Common myeloid progenitor, CD34-positive (primary cell): ENCODE measurements at regions not wholly inside any gene's neighbourhood (a gene's known extent, or its start where the extent isn't known, plus 50 kb on each side); places are given as distances from the start of the nearest gene placed in this dataset.

Experiments used
- CTCF ChIA-PET: fragments of 350-600 bp; sonication (Branson Sonifier 250); formaldehyde crosslinking; loops from one replicate; lab custom pipeline; 2021; ENCODE audit warnings: antibody characterized with exemption; lab: Charles Lee
- POLR2A ChIA-PET: fragments of 350-600 bp; sonication (Branson Sonifier 250); formaldehyde crosslinking; loops from one replicate; lab custom pipeline; 2021; ENCODE audit warnings: antibody characterized with exemption; lab: Charles Lee
- DNase-seq, 3 donors: peaks; one replicate each; pipeline versions ENCODE4 v3.0.0 to v3.0.0-alpha.2; 2013
- H3K27ac ChIP-seq, 2 experiments: 1 replicate in 1 of 2; 2 replicates in 1 of 2; pipeline ENCODE4 v1.7.0; 2013; ENCODE audit warnings: inconsistent platforms in 2 of 2, low read length in 2 of 2, mild to moderate bottlenecking in 2 of 2, low read depth in 1 of 2, moderate library complexity in 1 of 2; ENCODE audit not compliant: severe bottlenecking in 2 of 2, insufficient read depth in 1 of 2, poor library complexity in 1 of 2
- H3K27me3 ChIP-seq, 5 experiments: replicated peaks in 2 of 5; 1 replicate in 3 of 5; 2 replicates in 2 of 5; pipeline versions ENCODE4 v1.6.1 to v1.7.0; 2013; ENCODE audit warnings: low read length in 4 of 5, mild to moderate bottlenecking in 2 of 5, moderate library complexity in 2 of 5, inconsistent platforms in 1 of 5; ENCODE audit not compliant: insufficient read depth in 5 of 5, control insufficient read depth in 4 of 5
- H3K36me3 ChIP-seq, 4 experiments: 1 replicate in 2 of 4; 2 replicates in 2 of 4; pipeline versions ENCODE4 v1.6.1 to v1.7.0; 2013; ENCODE audit warnings: low read length in 3 of 4, control low read depth in 1 of 4, mild to moderate bottlenecking in 1 of 4; ENCODE audit not compliant: control insufficient read depth in 4 of 4, insufficient read depth in 4 of 4
- H3K4me1 ChIP-seq, 4 experiments: 1 replicate in 3 of 4; 2 replicates in 1 of 4; pipeline versions ENCODE4 v1.6.1 to v1.7.1; 2013; ENCODE audit warnings: low read length in 3 of 4, mild to moderate bottlenecking in 3 of 4, control low read depth in 1 of 4, inconsistent platforms in 1 of 4, moderate library complexity in 1 of 4; ENCODE audit not compliant: control insufficient read depth in 4 of 4, insufficient read depth in 4 of 4; ENCODE audit errors: control extremely low read depth in 1 of 4
- H3K4me3 ChIP-seq, 7 experiments: 1 replicate in 4 of 7; 2 replicates in 3 of 7; pipeline versions ENCODE4 v1.5.1 to v1.7.0; 2013; ENCODE audit warnings: mild to moderate bottlenecking in 7 of 7, low read length in 6 of 7, moderate library complexity in 6 of 7, inconsistent platforms in 2 of 7, low read depth in 2 of 7, control low read depth in 1 of 7; ENCODE audit not compliant: insufficient read depth in 4 of 7, control insufficient read depth in 1 of 7; ENCODE audit errors: extremely low read depth in 1 of 7
- H3K9me3 ChIP-seq, 5 experiments: 1 replicate in 4 of 5; 2 replicates in 1 of 5; pipeline versions ENCODE4 v1.6.1 to v1.7.1; 2013; ENCODE audit warnings: low read length in 4 of 5, mild to moderate bottlenecking in 2 of 5, inconsistent platforms in 1 of 5, low read depth in 1 of 5, moderate library complexity in 1 of 5; ENCODE audit not compliant: control insufficient read depth in 4 of 5, insufficient read depth in 2 of 5; ENCODE audit errors: control extremely low read depth in 1 of 5
- WGBS: methylation state at CpG from one replicate; pipeline ENCODE4 v1.1.5; 2013; ENCODE audit not compliant: insufficient coverage; 5-methylcytosine and 5-hydroxymethylcytosine counted together

DNA sequence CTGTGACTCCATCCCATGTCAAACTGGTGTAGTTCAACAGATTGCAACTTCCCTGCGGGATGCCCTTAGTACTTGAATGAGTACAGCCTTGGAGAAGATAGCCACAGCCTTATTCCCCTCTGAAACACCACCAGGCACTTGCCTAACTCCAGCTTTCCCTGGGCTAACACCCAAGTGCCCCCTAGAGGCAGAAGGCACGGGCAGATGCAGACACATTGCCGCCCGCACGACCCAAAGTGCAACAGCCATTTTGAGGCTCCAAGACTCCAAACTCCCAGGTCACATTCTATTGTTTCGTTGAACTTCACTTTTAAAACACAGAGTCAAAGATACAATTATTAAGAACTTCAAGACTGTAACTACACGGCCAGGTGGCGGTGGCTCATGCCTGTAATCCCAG, 163.6 kb upstream of the CDH6 start:
- H3K27me3 ChIP-seq, result no peaks in the 10 kb centered on the region
- H3K9me3 ChIP-seq, result no peaks in the 10 kb centered on the region
- no peak for DNase-seq
- CTCF ChIA-PET, result no interaction called here
- no peak overlapping the region for H3K4me3 ChIP-seq
- POLR2A ChIA-PET, result no interaction called here
- no peak overlapping the region for H3K27ac ChIP-seq
- no peaks in the 10 kb centered on the region for H3K4me1 ChIP-seq
- no peaks in the 10 kb centered on the region for H3K36me3 ChIP-seq
- 90% methylated on average over 8 of the region's 8 CpGs for WGBS

- H3K9me3 ChIP-seq, result no peaks in the 10 kb centered on the region
- H3K4me3 ChIP-seq, result no peak overlapping the region
- H3K27ac ChIP-seq, result no peak overlapping the region
- DNase-seq, result no peak
- H3K36me3 ChIP-seq, result no peaks in the 10 kb centered on the region
- no peaks in the 10 kb centered on the region for H3K27me3 ChIP-seq
- H3K4me1 ChIP-seq, result no peaks in the 10 kb centered on the region
- ChIA-PET CTCF (no interaction called here), POLR2A (no interaction called here)
These were observed 165.8 kb upstream of the CDH6 start for GRCh38 chr5:31027721-31028120.

DNA sequence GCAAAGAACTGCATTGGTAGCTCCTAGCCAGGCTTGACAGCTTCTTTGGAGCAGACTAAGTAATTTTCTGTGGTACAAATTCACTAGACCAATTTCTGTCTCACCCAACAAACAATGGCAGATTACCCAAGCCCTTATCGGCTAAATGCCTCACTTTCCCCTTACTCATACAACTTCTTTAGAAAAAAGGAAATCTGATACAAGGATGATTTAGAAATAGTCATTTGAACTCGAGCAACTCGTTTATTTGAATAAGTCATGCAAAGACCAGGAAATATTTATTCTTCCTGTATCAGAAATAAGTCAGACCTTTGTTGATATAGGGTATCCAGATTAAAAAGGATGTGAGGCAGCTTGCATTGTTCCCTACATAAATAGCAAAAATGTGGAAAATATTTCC, 170.4 kb upstream of the CDH6 start:
- H3K4me1 ChIP-seq, result no peaks in the 10 kb centered on the region
- H3K9me3 ChIP-seq, result no peaks in the 10 kb centered on the region
- no peak overlapping the region for H3K27ac ChIP-seq
- DNase-seq, result no peak
- CTCF ChIA-PET, result no interaction called here
- H3K27me3 ChIP-seq, result no peaks in the 10 kb centered on the region
- H3K4me3 ChIP-seq, result no peak overlapping the region
- no CpG with 5 or more reads among the region's 3 CpGs for WGBS
- H3K36me3 ChIP-seq, result no peaks in the 10 kb centered on the region
- POLR2A ChIA-PET, result no interaction called here

GRCh38 chr5:31021181-31021624, 172.3 kb upstream of the CDH6 start:
- DNase-seq, result no peak
- Histone ChIP-seq H3K4me3 (no peak overlapping the region), H3K27ac (no peak overlapping the region)

DNA sequence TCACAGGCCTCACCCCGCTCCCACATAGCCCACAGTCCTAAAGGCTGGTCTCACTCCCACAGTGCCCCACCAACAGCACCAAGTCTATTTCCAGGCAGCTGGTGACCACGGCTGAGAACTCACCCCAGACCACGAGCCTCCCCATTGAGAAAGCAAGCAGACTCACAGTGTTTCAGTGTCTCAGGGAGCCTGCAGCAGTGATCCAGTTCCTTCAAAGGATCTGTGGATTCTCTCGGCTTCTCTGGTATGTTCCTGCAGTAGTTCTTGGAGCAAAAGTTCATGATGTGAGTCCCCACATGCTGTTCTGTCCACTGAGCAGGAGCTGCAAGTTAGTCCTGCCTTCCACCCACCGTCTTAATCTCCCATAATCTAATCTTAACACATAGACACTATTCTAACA, 185.3 kb upstream of the CDH6 start:
- 82% methylated on average over 5 of the region's 5 CpGs for WGBS
- CTCF ChIA-PET, result interaction anchor here (0.6 kb wide), 1 partner anchor 164 kb away, joined by 3 read pairs; no protein-coding TSS in a partner anchor

More at GRCh38 chr5:31021181-31021624, 172.3 kb upstream of the CDH6 start:
- Histone ChIP-seq H3K27me3 (no peaks in the 10 kb centered on the region), H3K9me3 (no peaks in the 10 kb centered on the region), H3K4me1 (no peaks in the 10 kb centered on the region), H3K36me3 (no peaks in the 10 kb centered on the region)
- WGBS, result 75% methylated on average over 2 of the region's 2 CpGs
- ChIA-PET POLR2A (no interaction called here), CTCF (no interaction called here)

GRCh38 chr5:31007672-31008071, 185.8 kb upstream of the CDH6 start:
- 100% methylated on average over 3 of the region's 4 CpGs for WGBS
- no peaks in the 10 kb centered on the region for H3K36me3 ChIP-seq
- ChIA-PET POLR2A (no interaction called here), CTCF (interaction anchor here (0.6 kb wide), 1 partner anchor 165 kb away, joined by 3 read pairs; no protein-coding TSS in a partner anchor)
- no peak overlapping the region for H3K4me3 ChIP-seq
- H3K27ac ChIP-seq, result no peak overlapping the region
- DNase-seq, result no peak
- H3K27me3 ChIP-seq, result no peaks in the 10 kb centered on the region
- no peaks in the 10 kb centered on the region for H3K4me1 ChIP-seq
- no peaks in the 10 kb centered on the region for H3K9me3 ChIP-seq

More for the DNA sequence above, 185.3 kb upstream of the CDH6 start:
- POLR2A ChIA-PET, result no interaction called here
- no peak for DNase-seq
- Histone ChIP-seq H3K36me3 (no peaks in the 10 kb centered on the region), H3K27ac (no peak overlapping the region), H3K9me3 (no peaks in the 10 kb centered on the region), H3K27me3 (no peaks in the 10 kb centered on the region), H3K4me1 (no peaks in the 10 kb centered on the region), H3K4me3 (no peak overlapping the region)

DNA sequence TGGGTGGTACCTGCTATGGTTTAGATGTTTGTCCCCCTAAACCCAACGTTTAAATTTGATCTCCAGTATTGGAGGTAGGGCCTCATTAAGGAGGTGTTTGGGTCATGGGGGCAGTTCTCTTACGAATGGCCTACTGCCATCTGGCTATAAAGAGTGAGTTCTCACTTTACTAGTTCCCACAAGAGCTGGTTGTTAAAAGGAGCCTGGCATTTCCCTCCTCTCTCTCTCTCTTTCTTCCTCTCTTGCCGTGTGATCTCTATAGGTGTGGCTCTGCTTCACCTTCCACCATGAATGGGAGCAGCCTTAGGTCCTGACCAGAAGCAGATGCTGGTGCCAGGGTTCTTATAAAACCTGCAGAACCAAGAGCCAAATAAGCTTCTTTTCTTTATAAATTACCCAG, 193.2 kb upstream of the CDH6 start:
- Histone ChIP-seq H3K4me3 (no peak overlapping the region), H3K4me1 (no peaks in the 10 kb centered on the region), H3K27me3 (no peaks in the 10 kb centered on the region), H3K27ac (no peak overlapping the region), H3K9me3 (no peaks in the 10 kb centered on the region), H3K36me3 (no peaks in the 10 kb centered on the region)
- ChIA-PET CTCF (no interaction called here), POLR2A (no interaction called here)
- WGBS, result 71% methylated on average over 2 of the region's 3 CpGs
- DNase-seq, result no peak
